ENCODE measurements at regions not wholly inside any gene's neighbourhood (a gene's known extent, or its start where the extent isn't known, plus 50 kb on each side); places are given as distances from the start of the nearest gene placed in this dataset.

DNA sequence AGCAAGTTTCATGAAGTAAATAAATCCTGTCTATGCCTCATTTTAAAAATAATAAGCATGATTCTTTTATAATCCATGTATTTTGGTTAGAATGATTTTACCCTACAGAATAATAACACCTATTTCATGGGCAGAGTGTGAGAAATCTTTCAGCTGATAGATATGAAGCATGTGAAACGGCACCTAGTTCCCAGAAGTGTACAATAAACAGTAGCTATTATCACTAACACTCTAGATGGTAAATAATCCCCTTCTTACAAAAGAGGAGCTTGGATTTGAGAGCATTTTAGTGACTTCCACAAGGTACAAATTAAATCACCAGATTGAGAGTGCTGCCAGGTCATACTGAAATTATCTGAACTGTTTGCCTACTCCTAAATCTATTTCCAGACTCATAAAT lies 95.3 kb upstream of the NRIP1 start:
- no peak overlapping the region for H4K8ac ChIP-seq (ENCODE audit: low read depth, low read length)
- H3K23ac ChIP-seq (ENCODE audit: low read depth, low read length, poor library complexity), result no peak overlapping the region
- no peaks in the 10 kb centered on the region for H3K27me3 ChIP-seq (ENCODE audit: control insufficient read depth in 3 of 3, insufficient read depth in 3 of 3, low read depth in 1 of 3, low read length in 3 of 3)
- no peak overlapping the region for H3K9ac ChIP-seq (ENCODE audit: low read depth, low read length, poor library complexity)
- no peak overlapping the region for H2BK5ac ChIP-seq (ENCODE audit: low read length)
- H2BK15ac ChIP-seq (ENCODE audit: low read length), result no peak overlapping the region
- H3K9me3 ChIP-seq (replicated peaks in 1 of 2; ENCODE audit: control insufficient read depth in 2 of 2, insufficient read depth in 1 of 2, low read depth in 1 of 2, low read length in 2 of 2), result peaks cover 10 to 22% of the 10 kb centered on the region in 2 donors
- DNase-seq (ENCODE audit: low spot score), result no peak
- no peaks in the 10 kb centered on the region for H3K36me3 ChIP-seq (replicated peaks in 1 of 2; ENCODE audit: control insufficient read depth in 2 of 2, insufficient read depth in 2 of 2, low read length in 2 of 2)
- no peak overlapping the region for H3K18ac ChIP-seq (ENCODE audit: low read length)
- H3K14ac ChIP-seq (ENCODE audit: low read length), result no peak overlapping the region
- no peak overlapping the region for H2AK5ac ChIP-seq (ENCODE audit: low read depth, low read length)
- H3K4me3 ChIP-seq (ENCODE audit: low read length in 2 of 2), result no peak overlapping the region
- H2BK12ac ChIP-seq (ENCODE audit: low read length), result no peak overlapping the region
- H3K79me1 ChIP-seq (ENCODE audit: low read depth, low read length), result no peaks in the 10 kb centered on the region
- no peak overlapping the region for H2BK120ac ChIP-seq (ENCODE audit: low read depth, low read length)
- no peak overlapping the region for H4K91ac ChIP-seq (ENCODE audit: low read depth, low read length, poor library complexity)
- H3K4me1 ChIP-seq (ENCODE audit: control insufficient read depth in 2 of 2, insufficient read depth in 1 of 2, low read depth in 1 of 2, low read length in 2 of 2), result peaks cover 0 to 3% of the 10 kb centered on the region in 2 donors
- no peak overlapping the region for H3K4ac ChIP-seq (ENCODE audit: low read length)
- H3K27ac ChIP-seq (replicated peaks; ENCODE audit: low read length), result no peak overlapping the region
- no peak overlapping the region for H2AFZ ChIP-seq (ENCODE audit: low read length)
- H3K4me2 ChIP-seq (ENCODE audit: insufficient read depth, low read length, poor library complexity, severe bottlenecking), result no peak overlapping the region
- WGBS, 2 donors (ENCODE audit: extremely low coverage in 2 of 2, insufficient read length in 2 of 2, insufficient replicate concordance in 1 of 2), result no CpG with 5 or more reads among the region's 1 CpG

DNA sequence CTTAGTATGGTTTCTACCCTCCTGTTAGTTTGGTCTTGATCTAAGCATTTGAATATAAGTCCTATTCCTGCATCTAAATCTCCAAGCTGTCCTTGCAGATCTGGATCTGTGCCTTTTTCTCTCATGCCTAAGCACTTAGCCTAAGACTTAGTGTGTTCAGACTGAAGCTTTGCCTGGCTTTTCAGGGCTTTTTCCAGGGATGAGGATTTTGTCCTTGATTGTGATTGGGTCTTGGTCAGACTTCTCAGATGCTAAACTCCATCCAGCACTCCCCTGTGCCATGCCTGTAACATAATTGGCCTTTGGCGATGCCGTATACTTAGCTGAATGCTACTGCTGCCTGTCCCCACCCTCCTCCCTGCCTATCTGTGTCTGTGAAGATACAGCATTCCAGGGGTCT lies 98.1 kb upstream of the NRIP1 start:
- H2BK5ac ChIP-seq (ENCODE audit: low read length), result no peak overlapping the region
- H4K8ac ChIP-seq (ENCODE audit: low read depth, low read length), result no peak overlapping the region
- H3K9ac ChIP-seq (ENCODE audit: low read depth, low read length, poor library complexity), result no peak overlapping the region
- H3K79me1 ChIP-seq (ENCODE audit: low read depth, low read length), result no peaks in the 10 kb centered on the region
- DNase-seq (ENCODE audit: low spot score), result no peak
- H2AK5ac ChIP-seq (ENCODE audit: low read depth, low read length), result no peak overlapping the region
- H2AFZ ChIP-seq (ENCODE audit: low read length), result no peak overlapping the region
- WGBS, 2 donors (ENCODE audit: extremely low coverage in 2 of 2, insufficient read length in 2 of 2, insufficient replicate concordance in 1 of 2), result no CpG with 5 or more reads among the region's 2 CpGs
- no peaks in the 10 kb centered on the region for H3K27me3 ChIP-seq (ENCODE audit: control insufficient read depth in 3 of 3, insufficient read depth in 3 of 3, low read depth in 1 of 3, low read length in 3 of 3)
- H2BK120ac ChIP-seq (ENCODE audit: low read depth, low read length), result no peak overlapping the region
- H3K4me3 ChIP-seq (ENCODE audit: low read length in 2 of 2), result no peak overlapping the region
- H2BK12ac ChIP-seq (ENCODE audit: low read length), result no peak overlapping the region
- peaks cover 2 to 4% of the 10 kb centered on the region in 2 donors for H3K9me3 ChIP-seq (replicated peaks in 1 of 2; ENCODE audit: control insufficient read depth in 2 of 2, insufficient read depth in 1 of 2, low read depth in 1 of 2, low read length in 2 of 2)
- H3K4me1 ChIP-seq (ENCODE audit: control insufficient read depth in 2 of 2, insufficient read depth in 1 of 2, low read depth in 1 of 2, low read length in 2 of 2), result no peaks in the 10 kb centered on the region
- H3K4ac ChIP-seq (ENCODE audit: low read length), result no peak overlapping the region
- H2BK15ac ChIP-seq (ENCODE audit: low read length), result no peak overlapping the region
- no peaks in the 10 kb centered on the region for H3K36me3 ChIP-seq (replicated peaks in 1 of 2; ENCODE audit: control insufficient read depth in 2 of 2, insufficient read depth in 2 of 2, low read length in 2 of 2)
- H3K27ac ChIP-seq (replicated peaks; ENCODE audit: low read length), result no peak overlapping the region
- no peak overlapping the region for H3K14ac ChIP-seq (ENCODE audit: low read length)
- H3K4me2 ChIP-seq (ENCODE audit: insufficient read depth, low read length, poor library complexity, severe bottlenecking), result no peak overlapping the region
- H3K23ac ChIP-seq (ENCODE audit: low read depth, low read length, poor library complexity), result no peak overlapping the region
- H4K91ac ChIP-seq (ENCODE audit: low read depth, low read length, poor library complexity), result no peak overlapping the region
- peak overlapping the region; percentile 3 for H3K18ac ChIP-seq (ENCODE audit: low read length)

DNA sequence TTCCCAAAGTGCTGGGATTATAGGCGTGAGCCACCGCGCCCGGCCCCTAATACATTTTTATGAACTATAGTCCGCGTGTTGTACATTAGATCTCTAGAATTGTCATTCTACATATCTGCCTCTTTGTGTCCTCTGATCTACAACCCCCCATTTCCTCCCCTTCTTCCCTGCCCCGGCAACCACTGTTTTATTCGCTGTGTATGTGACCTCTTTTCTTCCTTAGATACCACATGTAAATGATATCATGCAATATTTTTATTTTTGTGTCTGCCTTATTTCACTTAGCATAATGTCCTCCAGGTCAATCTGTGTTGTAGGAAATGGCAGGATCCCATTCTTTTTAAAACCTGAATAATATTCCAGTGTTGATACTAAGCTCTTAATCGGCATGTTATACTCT lies 99.5 kb upstream of the NRIP1 start:
- Histone ChIP-seq H3K27ac (replicated peaks; ENCODE audit: low read length) (no peak overlapping the region), H3K14ac (ENCODE audit: low read length) (no peak overlapping the region), H3K79me1 (ENCODE audit: low read depth, low read length) (no peaks in the 10 kb centered on the region), H3K4ac (ENCODE audit: low read length) (no peak overlapping the region), H2BK12ac (ENCODE audit: low read length) (no peak overlapping the region), H3K18ac (ENCODE audit: low read length) (no peak overlapping the region), H2AK5ac (ENCODE audit: low read depth, low read length) (no peak overlapping the region), H3K4me3 (ENCODE audit: low read length in 2 of 2) (no peak overlapping the region), H4K91ac (ENCODE audit: low read depth, low read length, poor library complexity) (no peak overlapping the region), H3K23ac (ENCODE audit: low read depth, low read length, poor library complexity) (no peak overlapping the region), H2AFZ (ENCODE audit: low read length) (no peak overlapping the region), H3K36me3 (replicated peaks in 1 of 2; ENCODE audit: control insufficient read depth in 2 of 2, insufficient read depth in 2 of 2, low read length in 2 of 2) (no peaks in the 10 kb centered on the region), H2BK120ac (ENCODE audit: low read depth, low read length) (no peak overlapping the region), H3K4me1 (ENCODE audit: control insufficient read depth in 2 of 2, insufficient read depth in 1 of 2, low read depth in 1 of 2, low read length in 2 of 2) (no peaks in the 10 kb centered on the region), H2BK5ac (ENCODE audit: low read length) (no peak overlapping the region), H3K4me2 (ENCODE audit: insufficient read depth, low read length, poor library complexity, severe bottlenecking) (no peak overlapping the region), H3K9me3 (replicated peaks in 1 of 2; ENCODE audit: control insufficient read depth in 2 of 2, insufficient read depth in 1 of 2, low read depth in 1 of 2, low read length in 2 of 2) (no peaks in the 10 kb centered on the region), H4K8ac (ENCODE audit: low read depth, low read length) (no peak overlapping the region), H2BK15ac (ENCODE audit: low read length) (no peak overlapping the region), H3K27me3 (ENCODE audit: control insufficient read depth in 3 of 3, insufficient read depth in 3 of 3, low read depth in 1 of 3, low read length in 3 of 3) (no peaks in the 10 kb centered on the region), H3K9ac (ENCODE audit: low read depth, low read length, poor library complexity) (no peak overlapping the region)
- no CpG with 5 or more reads among the region's 9 CpGs for WGBS, 2 donors (ENCODE audit: extremely low coverage in 2 of 2, insufficient read length in 2 of 2, insufficient replicate concordance in 1 of 2)
- DNase-seq (ENCODE audit: low spot score), result no peak

DNA sequence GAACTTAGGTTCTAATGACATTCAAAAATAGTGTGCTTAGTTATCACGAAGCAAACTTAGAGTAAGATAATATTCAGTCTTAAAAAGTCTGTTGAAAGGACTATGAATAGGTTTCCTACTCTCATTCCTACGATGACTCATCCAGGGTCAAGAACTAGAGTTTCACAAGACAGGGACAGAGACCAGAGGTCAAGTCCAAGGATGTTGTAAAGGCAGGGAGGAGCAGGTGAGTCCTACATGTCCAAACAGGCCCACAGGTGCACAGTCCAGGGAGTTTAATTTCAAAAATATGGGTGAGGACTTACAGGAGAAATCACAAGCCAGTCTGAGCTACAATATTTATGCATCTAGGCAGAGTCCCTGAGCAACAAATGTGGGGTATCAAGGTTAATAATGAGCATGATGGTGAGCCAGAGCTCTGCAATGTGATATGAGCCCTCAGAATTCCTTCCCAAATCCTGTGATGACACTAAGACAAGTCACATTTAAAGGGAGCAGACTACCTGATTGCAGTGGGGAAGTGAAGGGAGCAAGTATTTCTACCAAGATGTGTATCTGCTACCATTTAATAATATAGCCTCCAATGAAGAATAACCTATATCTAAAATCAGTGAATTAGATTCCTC lies 100.0 kb upstream of the NRIP1 start:
- peaks cover 0 to 1% of the 10 kb centered on the region in 2 donors for H3K9me3 ChIP-seq (replicated peaks in 1 of 2; ENCODE audit: control insufficient read depth in 2 of 2, insufficient read depth in 1 of 2, low read depth in 1 of 2, low read length in 2 of 2)
- no peaks in the 10 kb centered on the region for H3K4me1 ChIP-seq (ENCODE audit: control insufficient read depth in 2 of 2, insufficient read depth in 1 of 2, low read depth in 1 of 2, low read length in 2 of 2)
- no peaks in the 10 kb centered on the region for H3K79me1 ChIP-seq (ENCODE audit: low read depth, low read length)
- H3K4me2 ChIP-seq (ENCODE audit: insufficient read depth, low read length, poor library complexity, severe bottlenecking), result no peak overlapping the region
- no peaks in the 10 kb centered on the region for H3K36me3 ChIP-seq (replicated peaks in 1 of 2; ENCODE audit: control insufficient read depth in 2 of 2, insufficient read depth in 2 of 2, low read length in 2 of 2)
- H2BK5ac ChIP-seq (ENCODE audit: low read length), result no peak overlapping the region
- no peak overlapping the region for H4K8ac ChIP-seq (ENCODE audit: low read depth, low read length)
- no peak overlapping the region for H2AK5ac ChIP-seq (ENCODE audit: low read depth, low read length)
- H3K27me3 ChIP-seq (ENCODE audit: control insufficient read depth in 3 of 3, insufficient read depth in 3 of 3, low read depth in 1 of 3, low read length in 3 of 3), result no peaks in the 10 kb centered on the region
- H2AFZ ChIP-seq (ENCODE audit: low read length), result no peak overlapping the region
- no peak overlapping the region for H3K23ac ChIP-seq (ENCODE audit: low read depth, low read length, poor library complexity)
- H3K4ac ChIP-seq (ENCODE audit: low read length), result no peak overlapping the region
- no peak overlapping the region for H3K27ac ChIP-seq (replicated peaks; ENCODE audit: low read length)
- no peak overlapping the region for H2BK120ac ChIP-seq (ENCODE audit: low read depth, low read length)
- no peak overlapping the region for H3K18ac ChIP-seq (ENCODE audit: low read length)
- H3K9ac ChIP-seq (ENCODE audit: low read depth, low read length, poor library complexity), result no peak overlapping the region
- WGBS, 2 donors (ENCODE audit: extremely low coverage in 2 of 2, insufficient read length in 2 of 2, insufficient replicate concordance in 1 of 2), result no CpG with 5 or more reads among the region's 2 CpGs
- no peak for DNase-seq (ENCODE audit: low spot score)
- no peak overlapping the region for H3K4me3 ChIP-seq (ENCODE audit: low read length in 2 of 2)
- no peak overlapping the region for H2BK15ac ChIP-seq (ENCODE audit: low read length)
- H2BK12ac ChIP-seq (ENCODE audit: low read length), result no peak overlapping the region
- no peak overlapping the region for H3K14ac ChIP-seq (ENCODE audit: low read length)
- no peak overlapping the region for H4K91ac ChIP-seq (ENCODE audit: low read depth, low read length, poor library complexity)
